HG02763 (cell line): ENCODE measurements at regions not wholly inside any gene's neighbourhood (a gene's known extent, or its start where the extent isn't known, plus 50 kb on each side); places are given as distances from the start of the nearest gene placed in this dataset.

Experiments used
- ATAC-seq: cut with Tn5 transposase; IDR thresholded peaks from one replicate; pipeline ENCODE4 v1.9.1; 2021; ENCODE audit warnings: mild to moderate bottlenecking, moderate library complexity; ENCODE audit not compliant: unreplicated experiment

GRCh38 chr7:79732535-79732934 is 279.1 kb upstream of the MAGI2 start:
- ATAC-seq: no peak

GRCh38 chr7:79730971-79731370 is 277.5 kb upstream of the MAGI2 start:
- ATAC-seq: no peak

- no peak for ATAC-seq
Observed at GRCh38 chr7:79723833-79724618, 270.6 kb upstream of the MAGI2 start.

- ATAC-seq: no peak
Observed at GRCh38 chr7:79722217-79722616, 268.8 kb upstream of the MAGI2 start.

- ATAC-seq: no peak
Observed at GRCh38 chr7:79719216-79719615, 265.7 kb upstream of the MAGI2 start.

- no peak for ATAC-seq
Observed at GRCh38 chr7:79716329-79716728, 262.9 kb upstream of the MAGI2 start.

GRCh38 chr7:79714081-79714480 is 260.6 kb upstream of the MAGI2 start:
- no peak for ATAC-seq

- ATAC-seq: no peak
Observed at GRCh38 chr7:79713276-79713675, 259.8 kb upstream of the MAGI2 start.

- ATAC-seq: no peak
Observed at GRCh38 chr7:79711660-79712059, 258.2 kb upstream of the MAGI2 start.

- no peak for ATAC-seq
Observed at GRCh38 chr7:79709574-79710409, 256.3 kb upstream of the MAGI2 start.

GRCh38 chr7:79702116-79702515 is 248.6 kb upstream of the MAGI2 start:
- no peak for ATAC-seq

- no peak for ATAC-seq
Observed at GRCh38 chr7:79692015-79692414, 238.5 kb upstream of the MAGI2 start.

- no peak for ATAC-seq
Observed at GRCh38 chr7:79691074-79691473, 237.6 kb upstream of the MAGI2 start.

GRCh38 chr7:79684384-79684783 is 230.9 kb upstream of the MAGI2 start:
- no peak for ATAC-seq

GRCh38 chr7:79683916-79684315 is 230.4 kb upstream of the MAGI2 start:
- no peak for ATAC-seq

- no peak for ATAC-seq
Observed at GRCh38 chr7:79683185-79683890, 229.9 kb upstream of the MAGI2 start.

GRCh38 chr7:79681454-79681853 is 228.0 kb upstream of the MAGI2 start:
- no peak for ATAC-seq

GRCh38 chr7:79673969-79674368 is 220.5 kb upstream of the MAGI2 start:
- ATAC-seq: no peak

GRCh38 chr7:79673421-79673820 is 220.0 kb upstream of the MAGI2 start:
- ATAC-seq: no peak

GRCh38 chr7:79668292-79668691 is 214.8 kb upstream of the MAGI2 start:
- no peak for ATAC-seq

- no peak for ATAC-seq
Observed at GRCh38 chr7:79666472-79666871, 213.0 kb upstream of the MAGI2 start.
